Neural crest cell (in vitro differentiated cells): ENCODE measurements at regions not wholly inside any gene's neighbourhood (a gene's known extent, or its start where the extent isn't known, plus 50 kb on each side); places are given as distances from the start of the nearest gene placed in this dataset.

ENCODE experiments used
- DNase-seq: peaks from one replicate; pipeline ENCODE4 v3.0.0; 2021; ENCODE audit warnings: low read depth, mixed read lengths, low spot score
- H3K27ac Mint-ChIP-seq: one replicate; pipeline ENCODE4 v1.8.0; 2021; ENCODE audit warnings: mild to moderate bottlenecking, mixed read lengths; ENCODE audit not compliant: unreplicated experiment
- H3K27me3 Mint-ChIP-seq: 2 replicates; pipeline ENCODE4 v1.8.0; 2021; ENCODE audit warnings: low read depth, mild to moderate bottlenecking, mixed read lengths
- H3K36me3 Mint-ChIP-seq: 2 replicates; pipeline ENCODE4 v1.8.0; 2021; ENCODE audit warnings: low read depth, mild to moderate bottlenecking, mixed read lengths
- H3K4me1 Mint-ChIP-seq: 2 replicates; pipeline ENCODE4 v1.8.0; 2021; ENCODE audit warnings: mixed read lengths
- H3K4me3 Mint-ChIP-seq: one replicate; pipeline ENCODE4 v1.8.0; 2021; ENCODE audit warnings: mild to moderate bottlenecking, mixed read lengths
- H3K9me3 Mint-ChIP-seq: 2 replicates; pipeline ENCODE4 v1.8.0; 2021; ENCODE audit warnings: mixed read lengths
- CTCF ChIP-seq: fragments of 200-600 bp; sonication (generic); conservative IDR thresholded peaks from 2 replicates; pipeline ENCODE4 v1.5.0; 2021; ENCODE audit warnings: antibody characterized with exemption, mild to moderate bottlenecking

GRCh38 chr4:64584125-64584524, 174.9 kb upstream of the TECRL start:
- Mint-ChIP-seq H3K27me3 (no peaks in the 10 kb centered on the region), H3K27ac (no peak overlapping the region), H3K9me3 (peaks cover 5% of the 10 kb centered on the region), H3K4me3 (no peak overlapping the region), H3K4me1 (peaks cover 10% of the 10 kb centered on the region), H3K36me3 (no peaks in the 10 kb centered on the region)
- DNase-seq = no peak
- TF ChIP-seq CTCF = no peak

DNA sequence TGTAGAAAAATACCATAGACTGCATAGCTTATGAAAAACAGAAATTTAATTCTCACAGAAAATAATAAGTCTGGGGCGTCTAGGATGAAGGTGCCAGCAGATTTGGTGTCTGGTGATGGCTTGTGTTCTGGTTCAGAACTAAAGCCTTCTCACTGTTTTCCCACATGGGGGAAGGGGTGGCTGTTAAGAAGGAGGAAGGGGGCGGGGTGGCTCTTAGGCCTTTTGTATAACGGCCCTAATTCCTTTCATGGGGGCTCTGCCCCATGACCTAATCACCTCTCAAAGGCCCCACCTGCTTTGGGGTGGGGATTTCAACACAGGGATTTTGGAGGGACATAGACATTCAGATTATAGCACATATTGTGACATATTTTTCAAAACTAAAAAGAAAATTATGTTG, 173.2 kb upstream of the TECRL start:
- Mint-ChIP-seq H3K4me1 (peaks cover 10% of the 10 kb centered on the region), H3K27ac (no peak overlapping the region), H3K4me3 (no peak overlapping the region), H3K36me3 (no peaks in the 10 kb centered on the region), H3K9me3 (peaks cover 5% of the 10 kb centered on the region), H3K27me3 (no peaks in the 10 kb centered on the region)
- TF ChIP-seq CTCF = no peak
- DNase-seq = no peak

- Mint-ChIP-seq H3K36me3 (no peaks in the 10 kb centered on the region), H3K4me1 (peaks cover 10% of the 10 kb centered on the region), H3K4me3 (no peak overlapping the region), H3K27me3 (no peaks in the 10 kb centered on the region), H3K27ac (no peak overlapping the region), H3K9me3 (peaks cover 5% of the 10 kb centered on the region)
- no peak for TF ChIP-seq CTCF
- no peak for DNase-seq
Measured at GRCh38 chr4:64581422-64581821, 172.2 kb upstream of the TECRL start.

- Mint-ChIP-seq H3K27ac (no peak overlapping the region), H3K36me3 (no peaks in the 10 kb centered on the region), H3K9me3 (peaks cover 2% of the 10 kb centered on the region), H3K27me3 (no peaks in the 10 kb centered on the region), H3K4me1 (no peaks in the 10 kb centered on the region), H3K4me3 (no peak overlapping the region)
- TF ChIP-seq CTCF = no peak
- no peak for DNase-seq
Measured at GRCh38 chr4:64564126-64564525, 154.9 kb upstream of the TECRL start.

DNA sequence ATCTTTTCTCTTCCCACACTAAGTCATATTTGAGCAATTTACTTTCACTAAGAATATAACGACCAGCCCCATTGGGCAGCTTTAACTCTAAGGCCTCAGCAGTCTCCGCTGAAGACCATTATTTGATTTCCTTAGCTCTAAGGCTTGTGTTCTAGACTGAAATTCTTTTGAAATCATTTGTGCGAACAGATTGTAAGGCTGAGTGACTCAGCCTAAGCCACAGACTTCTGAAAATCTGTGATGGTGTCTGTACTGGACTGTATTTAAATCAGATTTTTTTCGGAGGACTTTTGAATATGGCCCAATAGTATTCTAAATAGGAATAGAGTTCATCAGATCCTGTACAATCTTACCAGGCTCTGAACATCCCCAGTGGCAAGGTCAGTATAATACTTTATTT, 150.3 kb upstream of the TECRL start:
- no peak for DNase-seq
- H3K27me3 Mint-ChIP-seq = no peaks in the 10 kb centered on the region
- no peak overlapping the region for H3K4me3 Mint-ChIP-seq
- no peak overlapping the region for H3K27ac Mint-ChIP-seq
- no peaks in the 10 kb centered on the region for H3K4me1 Mint-ChIP-seq
- no peak for TF ChIP-seq CTCF
- H3K9me3 Mint-ChIP-seq = peaks cover 2% of the 10 kb centered on the region
- H3K36me3 Mint-ChIP-seq = no peaks in the 10 kb centered on the region

DNA sequence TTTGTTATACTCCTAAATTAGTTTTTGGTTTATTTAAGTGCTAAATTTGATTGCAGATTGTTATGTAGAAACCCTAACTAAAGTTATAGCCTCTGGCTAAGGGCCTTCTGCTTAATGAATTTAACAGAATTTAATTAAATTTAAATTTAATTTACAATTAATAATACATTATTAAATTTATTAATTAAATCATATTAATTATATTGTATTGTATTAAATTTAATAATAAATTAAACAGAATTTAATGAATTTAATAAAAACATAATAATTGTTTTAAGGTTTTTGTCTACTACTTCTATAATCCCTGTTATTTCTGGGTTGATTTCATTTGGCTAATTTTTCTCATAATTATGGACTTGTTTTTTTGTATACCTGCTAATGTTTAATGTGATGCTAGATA, 141.9 kb upstream of the TECRL start:
- no peaks in the 10 kb centered on the region for H3K4me1 Mint-ChIP-seq
- H3K36me3 Mint-ChIP-seq = no peaks in the 10 kb centered on the region
- no peak overlapping the region for H3K4me3 Mint-ChIP-seq

More for the DNA sequence above, 141.9 kb upstream of the TECRL start:
- no peaks in the 10 kb centered on the region for H3K9me3 Mint-ChIP-seq
- DNase-seq = no peak
- TF ChIP-seq CTCF = no peak
- no peaks in the 10 kb centered on the region for H3K27me3 Mint-ChIP-seq
- no peak overlapping the region for H3K27ac Mint-ChIP-seq
